ENCODE measurements at regions not wholly inside any gene's neighbourhood (a gene's known extent, or its start where the extent isn't known, plus 50 kb on each side); places are given as distances from the start of the nearest gene placed in this dataset.
"Not testable (repeated sequence)": the region's sequence is repeated elsewhere in the genome, so short reads cannot be mapped to it uniquely, and the experiment has no call there.

- not testable (repeated sequence) for H3K9ac ChIP-seq (ENCODE audit: low read length); H3K36me3 ChIP-seq (ENCODE audit: control insufficient read depth, insufficient read depth, low read length); H3K4me3 ChIP-seq (ENCODE audit: low read length); H3K9me3 ChIP-seq (ENCODE audit: control insufficient read depth, low read length)
- Histone ChIP-seq H3K4me1 (ENCODE audit: control insufficient read depth, insufficient read depth, low read length) (peaks cover 24% of the 10 kb centered on the region), H3K27me3 (ENCODE audit: control insufficient read depth, insufficient read depth, low read length) (peaks cover 32% of the 10 kb centered on the region)
These were observed 146.6 kb upstream of the GRK3 start for GRCh38 chr22:25417826-25418225.

DNA sequence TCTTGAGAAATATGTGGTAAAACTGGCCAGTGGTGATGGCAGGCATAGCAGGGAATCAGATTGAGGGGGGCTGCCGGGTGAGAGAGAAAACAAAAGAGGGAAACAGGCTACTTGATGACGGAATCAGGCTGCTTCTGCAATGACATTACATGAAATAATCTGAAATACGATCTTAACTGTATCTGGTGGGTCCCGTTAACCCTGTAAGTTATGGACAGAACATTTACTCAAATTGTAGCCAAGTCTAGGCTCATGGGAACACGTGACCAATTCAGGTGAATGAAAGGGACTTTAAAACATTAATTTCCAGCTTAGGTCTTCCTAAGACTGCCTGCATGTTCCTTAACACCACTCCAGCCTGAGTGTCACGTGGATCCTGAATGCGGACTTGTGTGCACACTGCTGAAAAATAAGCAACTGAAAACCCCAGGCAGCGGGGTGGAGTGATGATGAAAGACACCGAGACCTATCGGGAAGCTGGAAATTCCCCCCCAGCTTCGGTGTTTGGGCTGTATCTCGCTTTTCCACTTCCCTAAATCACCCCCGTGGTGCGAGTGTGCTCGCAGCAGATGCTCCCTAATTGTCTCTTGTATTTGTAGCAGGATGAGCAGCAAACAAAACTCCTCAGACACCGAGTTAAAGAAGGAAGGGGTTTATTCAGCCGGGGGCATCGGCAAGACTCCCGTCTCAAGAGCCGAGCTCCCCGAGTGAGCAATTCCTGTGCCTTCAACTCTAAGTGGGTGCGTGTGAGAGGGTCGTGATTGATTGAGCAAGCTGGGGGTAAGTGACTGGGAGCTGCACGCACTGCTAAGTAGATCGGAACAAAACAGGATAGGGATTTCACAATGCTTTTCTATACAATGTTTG is 145.0 kb upstream of the GRK3 start:
- H3K27me3 ChIP-seq (ENCODE audit: control insufficient read depth, insufficient read depth, low read length): peaks cover 38% of the 10 kb centered on the region
- H3K36me3 ChIP-seq (ENCODE audit: control insufficient read depth, insufficient read depth, low read length): no peaks in the 10 kb centered on the region
- H3K4me3 ChIP-seq (ENCODE audit: low read length): no peak overlapping the region
- H3K4me1 ChIP-seq (ENCODE audit: control insufficient read depth, insufficient read depth, low read length): peaks cover 24% of the 10 kb centered on the region
- peak overlapping the region; percentile 22 for H3K9ac ChIP-seq (ENCODE audit: low read length)
- no peaks in the 10 kb centered on the region for H3K9me3 ChIP-seq (ENCODE audit: control insufficient read depth, low read length)

DNA sequence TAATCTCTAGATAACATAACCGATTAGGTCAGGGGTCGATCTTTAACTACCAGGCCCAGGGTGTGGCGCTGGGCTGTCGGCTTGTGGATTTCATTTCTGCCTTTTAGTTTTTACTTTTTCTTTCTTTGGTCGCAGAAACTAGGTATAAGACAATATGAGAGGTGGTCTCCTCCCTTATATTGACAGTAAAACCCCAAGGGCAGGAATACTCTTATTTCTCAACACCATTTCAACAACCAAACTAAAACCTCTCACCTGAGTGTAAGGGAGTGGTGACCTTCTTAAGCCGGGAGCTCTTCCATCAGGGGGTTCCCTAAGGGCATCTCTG is 144.4 kb upstream of the GRK3 start:
- not testable (repeated sequence) for H3K36me3 ChIP-seq (ENCODE audit: control insufficient read depth, insufficient read depth, low read length); H3K9me3 ChIP-seq (ENCODE audit: control insufficient read depth, low read length); H3K4me3 ChIP-seq (ENCODE audit: low read length)
- peaks cover 38% of the 10 kb centered on the region for H3K27me3 ChIP-seq (ENCODE audit: control insufficient read depth, insufficient read depth, low read length)
- H3K4me1 ChIP-seq (ENCODE audit: control insufficient read depth, insufficient read depth, low read length): peaks cover 24% of the 10 kb centered on the region
- peak overlapping the region; percentile 22 for H3K9ac ChIP-seq (ENCODE audit: low read length)

GRCh38 chr22:25420471-25420924 is 144.0 kb upstream of the GRK3 start:
- H3K4me3 ChIP-seq (ENCODE audit: low read length): no peak overlapping the region

GRCh38 chr22:25420925-25421904 is 143.3 kb upstream of the GRK3 start:
- peaks cover 38% of the 10 kb centered on the region for H3K27me3 ChIP-seq (ENCODE audit: control insufficient read depth, insufficient read depth, low read length)
- no peaks in the 10 kb centered on the region for H3K9me3 ChIP-seq (ENCODE audit: control insufficient read depth, low read length)
- H3K9ac ChIP-seq (ENCODE audit: low read length): no peak overlapping the region
- no peaks in the 10 kb centered on the region for H3K36me3 ChIP-seq (ENCODE audit: control insufficient read depth, insufficient read depth, low read length)
- no peak overlapping the region for H3K4me3 ChIP-seq (ENCODE audit: low read length)
- peaks cover 24% of the 10 kb centered on the region for H3K4me1 ChIP-seq (ENCODE audit: control insufficient read depth, insufficient read depth, low read length)

More at GRCh38 chr22:25420471-25420924, 144.0 kb upstream of the GRK3 start:
- H3K36me3 ChIP-seq (ENCODE audit: control insufficient read depth, insufficient read depth, low read length): no peaks in the 10 kb centered on the region
- H3K9me3 ChIP-seq (ENCODE audit: control insufficient read depth, low read length): no peaks in the 10 kb centered on the region
- H3K27me3 ChIP-seq (ENCODE audit: control insufficient read depth, insufficient read depth, low read length): peaks cover 38% of the 10 kb centered on the region
- peaks cover 24% of the 10 kb centered on the region for H3K4me1 ChIP-seq (ENCODE audit: control insufficient read depth, insufficient read depth, low read length)
- no peak overlapping the region for H3K9ac ChIP-seq (ENCODE audit: low read length)

DNA sequence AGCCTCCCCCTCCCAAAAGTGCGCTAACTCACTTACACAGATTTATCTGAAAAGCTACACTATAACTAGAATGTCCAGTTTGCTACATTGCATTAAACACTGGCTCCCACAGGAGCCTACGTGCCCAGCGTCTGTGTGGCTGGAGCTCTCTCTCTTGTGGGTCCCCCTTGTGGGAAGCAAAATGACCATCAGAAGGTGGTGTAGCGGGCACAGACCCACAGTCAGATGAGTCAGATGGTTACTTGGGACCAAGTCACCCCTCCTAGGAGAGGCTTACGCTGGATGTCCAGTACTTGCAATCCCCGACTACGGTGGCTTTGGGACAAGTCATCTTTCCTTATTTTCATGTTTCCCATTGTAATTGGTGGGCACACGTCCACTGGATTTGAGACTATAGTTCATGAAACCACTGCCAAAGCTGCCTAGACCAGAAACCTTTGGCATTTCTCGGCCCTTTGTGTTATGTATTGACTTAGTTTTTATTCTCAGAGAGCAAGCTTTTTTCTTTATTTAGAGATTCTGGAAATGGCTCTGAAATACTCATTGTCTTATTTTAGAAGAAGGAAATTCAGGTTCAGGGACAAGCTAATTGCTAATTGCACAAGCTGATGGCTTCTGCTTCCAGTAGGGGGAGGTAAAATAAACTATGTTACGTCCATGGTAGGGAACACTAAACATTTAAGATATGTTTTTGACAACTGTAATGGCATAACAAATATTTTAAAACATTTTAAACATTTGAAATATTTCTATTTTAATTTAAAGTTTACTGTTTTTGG is 137.8 kb upstream of the GRK3 start:
- not testable (repeated sequence) for H3K36me3 ChIP-seq (ENCODE audit: control insufficient read depth, insufficient read depth, low read length); H3K9me3 ChIP-seq (ENCODE audit: control insufficient read depth, low read length); H3K4me1 ChIP-seq (ENCODE audit: control insufficient read depth, insufficient read depth, low read length); H3K9ac ChIP-seq (ENCODE audit: low read length); H3K4me3 ChIP-seq (ENCODE audit: low read length)
- H3K27me3 ChIP-seq (ENCODE audit: control insufficient read depth, insufficient read depth, low read length): peaks cover 15% of the 10 kb centered on the region

- not testable (repeated sequence) for H3K36me3 ChIP-seq (ENCODE audit: control insufficient read depth, insufficient read depth, low read length); H3K9ac ChIP-seq (ENCODE audit: low read length); H3K9me3 ChIP-seq (ENCODE audit: control insufficient read depth, low read length); H3K4me3 ChIP-seq (ENCODE audit: low read length); H3K27me3 ChIP-seq (ENCODE audit: control insufficient read depth, insufficient read depth, low read length); H3K4me1 ChIP-seq (ENCODE audit: control insufficient read depth, insufficient read depth, low read length)
These were observed 132.7 kb upstream of the GRK3 start for GRCh38 chr22:25431637-25432342.

DNA sequence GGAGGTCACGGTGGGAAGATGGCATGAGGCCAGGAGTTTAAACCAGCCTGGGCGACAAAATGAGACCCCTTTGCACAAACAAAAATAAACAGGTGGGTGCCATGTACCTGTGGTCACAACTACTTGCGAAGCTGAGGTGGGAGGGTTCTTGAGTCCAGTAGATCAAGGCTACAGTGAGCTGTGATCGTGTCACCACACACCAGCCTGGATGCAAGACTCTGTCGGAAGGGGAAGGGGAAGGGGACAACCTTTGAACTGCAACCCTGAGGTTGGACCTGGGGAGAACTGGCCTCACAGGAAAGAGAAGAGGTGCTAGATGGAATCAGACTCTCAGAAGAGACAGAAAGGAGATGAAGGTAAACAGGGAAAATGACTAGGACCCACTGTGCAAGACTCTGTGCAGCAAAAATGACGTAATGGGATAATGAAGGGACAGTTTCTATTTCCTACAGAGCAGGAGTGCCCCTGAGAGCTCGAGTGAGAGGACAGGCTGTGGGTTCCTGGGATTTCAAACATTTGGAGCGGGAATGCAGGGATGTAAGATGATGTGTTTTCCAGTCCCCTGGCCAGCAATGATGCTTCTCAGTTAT is 131.0 kb upstream of the GRK3 start:
- not testable (repeated sequence) for H3K27me3 ChIP-seq (ENCODE audit: control insufficient read depth, insufficient read depth, low read length); H3K9me3 ChIP-seq (ENCODE audit: control insufficient read depth, low read length); H3K4me3 ChIP-seq (ENCODE audit: low read length)

DNA sequence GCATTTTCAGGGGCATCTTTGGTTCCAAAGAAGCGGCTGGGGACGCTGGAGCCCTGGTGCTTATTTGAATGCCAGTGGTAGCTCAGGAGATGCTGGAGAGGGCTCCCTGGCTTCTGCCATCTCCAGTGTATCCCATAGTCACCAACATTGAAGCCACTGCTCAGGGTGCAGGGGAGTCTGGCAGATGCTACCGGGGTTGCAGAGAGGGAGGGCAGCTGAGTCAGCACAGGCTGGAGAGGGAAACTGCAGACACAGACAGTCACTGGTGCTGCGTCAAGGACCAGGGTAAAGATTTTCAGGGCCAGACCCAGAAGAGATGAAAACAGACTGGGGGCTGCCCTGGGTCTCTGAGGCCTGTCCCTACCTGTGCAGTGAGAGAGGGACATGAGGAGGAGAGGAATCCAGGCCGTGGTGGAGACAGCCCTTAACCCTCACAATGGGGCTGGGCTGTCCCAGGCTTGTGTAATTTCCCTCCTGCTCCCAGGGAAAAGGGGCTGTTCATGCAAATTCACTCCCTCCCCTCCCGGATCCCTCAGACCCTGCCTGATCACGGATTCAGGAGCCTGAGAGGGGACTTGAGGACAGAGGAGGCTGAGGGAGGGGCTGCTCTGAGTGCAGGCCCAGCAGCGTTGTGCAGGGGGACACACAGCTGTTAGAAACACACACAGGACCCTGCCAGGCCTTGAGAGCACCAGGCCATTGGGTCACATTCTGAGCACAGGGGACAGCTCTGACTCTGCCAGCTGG is 126.9 kb upstream of the GRK3 start:
- H3K4me1 ChIP-seq (ENCODE audit: control insufficient read depth, insufficient read depth, low read length): no peaks in the 10 kb centered on the region
- H3K9me3 ChIP-seq (ENCODE audit: control insufficient read depth, low read length): no peaks in the 10 kb centered on the region
- no peak overlapping the region for H3K9ac ChIP-seq (ENCODE audit: low read length)
- H3K4me3 ChIP-seq (ENCODE audit: low read length): no peak overlapping the region
- H3K27me3 ChIP-seq (ENCODE audit: control insufficient read depth, insufficient read depth, low read length): no peaks in the 10 kb centered on the region
- H3K36me3 ChIP-seq (ENCODE audit: control insufficient read depth, insufficient read depth, low read length): no peaks in the 10 kb centered on the region

More for the DNA sequence above, 131.0 kb upstream of the GRK3 start:
- not testable (repeated sequence) for H3K9ac ChIP-seq (ENCODE audit: low read length); H3K4me1 ChIP-seq (ENCODE audit: control insufficient read depth, insufficient read depth, low read length); H3K36me3 ChIP-seq (ENCODE audit: control insufficient read depth, insufficient read depth, low read length)

DNA sequence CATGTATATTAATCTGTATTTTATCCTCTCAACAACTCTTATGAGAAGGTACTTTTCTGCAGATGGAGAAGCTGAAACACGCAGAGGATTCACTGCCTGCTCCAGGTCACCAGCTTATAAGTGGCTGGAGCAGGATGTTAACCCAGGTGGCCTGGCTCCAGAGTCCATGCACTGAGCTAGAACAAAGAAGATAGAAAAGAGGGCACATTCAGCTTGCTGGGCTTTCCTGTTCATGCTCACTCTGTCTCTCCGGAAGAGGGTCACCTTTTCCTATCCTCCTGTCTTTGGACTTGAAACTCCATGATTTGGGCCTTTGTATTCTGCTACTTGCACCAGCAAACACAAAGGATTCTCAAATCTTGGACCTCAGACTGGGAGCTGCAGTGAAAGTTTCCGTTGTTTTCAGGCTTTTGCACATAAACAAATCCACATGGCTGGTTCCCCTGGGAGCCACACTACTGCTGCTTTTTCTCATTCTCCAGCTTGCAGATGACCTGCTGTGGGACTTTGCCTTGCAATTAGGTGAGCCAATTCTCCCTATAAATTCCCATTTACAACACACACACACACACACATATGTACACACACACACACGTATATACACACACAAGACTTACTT is 117.3 kb upstream of the GRK3 start:
- Histone ChIP-seq H3K27me3 (ENCODE audit: control insufficient read depth, insufficient read depth, low read length) (no peaks in the 10 kb centered on the region), H3K4me1 (ENCODE audit: control insufficient read depth, insufficient read depth, low read length) (peaks cover 5% of the 10 kb centered on the region), H3K4me3 (ENCODE audit: low read length) (no peak overlapping the region), H3K9ac (ENCODE audit: low read length) (peak overlapping the region; percentile 82), H3K36me3 (ENCODE audit: control insufficient read depth, insufficient read depth, low read length) (no peaks in the 10 kb centered on the region), H3K9me3 (ENCODE audit: control insufficient read depth, low read length) (no peaks in the 10 kb centered on the region)

Data from mucosa of stomach (tissue), 1 donor.